ENCODE measurements at regions not wholly inside any gene's neighbourhood (a gene's known extent, or its start where the extent isn't known, plus 50 kb on each side); places are given as distances from the start of the nearest gene placed in this dataset.
A peak's percentile ranks its signal among the peaks of the same experiment; 100 is the strongest.

DNA sequence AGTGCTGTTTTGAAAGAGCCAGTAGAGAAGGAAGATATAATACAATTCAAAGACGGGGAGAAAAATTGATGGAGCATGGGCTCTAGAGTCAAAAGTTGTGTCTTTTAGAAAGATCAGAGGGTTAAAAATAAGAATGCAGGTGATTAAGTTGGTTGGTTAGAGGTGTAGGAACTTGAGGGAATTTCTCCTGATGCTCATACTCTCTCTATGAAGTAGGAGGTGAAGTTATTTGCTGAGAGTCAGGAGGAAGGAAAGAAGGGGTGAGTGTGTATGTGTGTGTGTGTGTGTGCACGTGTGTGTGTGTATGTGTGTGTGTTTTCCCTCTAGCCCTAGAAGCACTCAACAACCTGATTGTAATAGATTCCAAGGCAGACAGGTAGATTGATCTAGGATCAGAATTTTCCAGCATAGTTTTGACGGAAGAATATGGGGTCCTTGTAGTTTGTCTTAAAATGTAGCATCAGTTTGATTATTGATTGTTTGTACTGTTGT, 88.3 kb upstream of the MACF1 start:
- Histone ChIP-seq H3K9me3 (ENCODE audit: control insufficient read depth, low read depth, low read length) (no peaks in the 10 kb centered on the region), H3K9me1 (ENCODE audit: control insufficient read depth, extremely low read depth, insufficient read depth, low read length) (peaks cover 12% of the 10 kb centered on the region), H3K27me3 (ENCODE audit: control insufficient read depth, extremely low read depth, insufficient read depth, low read length) (no peaks in the 10 kb centered on the region), H2AFZ (ENCODE audit: control insufficient read depth, low read length) (no peak overlapping the region), H3K4me1 (ENCODE audit: control insufficient read depth, extremely low read depth, insufficient read depth, low read length) (peaks cover 69% of the 10 kb centered on the region), H3K79me2 (ENCODE audit: control insufficient read depth, insufficient read depth, low read length) (peaks cover 96% of the 10 kb centered on the region), H3K36me3 (ENCODE audit: control insufficient read depth in 2 of 2, extremely low read depth in 1 of 2, insufficient read depth in 2 of 2, low read length in 2 of 2) (peaks cover 0 to 13% of the 10 kb centered on the region in 2 experiments), H3K9ac (ENCODE audit: control insufficient read depth, extremely low read depth, insufficient read depth, low read length) (no peak overlapping the region), H3K4me2 (ENCODE audit: control insufficient read depth, extremely low read depth, insufficient read depth, low read depth, low read length) (peak overlapping the region; percentile 65), H4K20me1 (ENCODE audit: control insufficient read depth, extremely low read depth, insufficient read depth, low read length) (peaks cover 33% of the 10 kb centered on the region), H3K4me3 (ENCODE audit: control insufficient read depth in 2 of 3, extremely low read depth in 1 of 3, insufficient read depth in 2 of 3, low read depth in 1 of 3, low read length in 3 of 3) (no peak overlapping the region), H3K27ac (ENCODE audit: control insufficient read depth, insufficient read depth, low read length) (peak overlapping the region; percentile 74)
- TF ChIP-seq, protein P1, sequence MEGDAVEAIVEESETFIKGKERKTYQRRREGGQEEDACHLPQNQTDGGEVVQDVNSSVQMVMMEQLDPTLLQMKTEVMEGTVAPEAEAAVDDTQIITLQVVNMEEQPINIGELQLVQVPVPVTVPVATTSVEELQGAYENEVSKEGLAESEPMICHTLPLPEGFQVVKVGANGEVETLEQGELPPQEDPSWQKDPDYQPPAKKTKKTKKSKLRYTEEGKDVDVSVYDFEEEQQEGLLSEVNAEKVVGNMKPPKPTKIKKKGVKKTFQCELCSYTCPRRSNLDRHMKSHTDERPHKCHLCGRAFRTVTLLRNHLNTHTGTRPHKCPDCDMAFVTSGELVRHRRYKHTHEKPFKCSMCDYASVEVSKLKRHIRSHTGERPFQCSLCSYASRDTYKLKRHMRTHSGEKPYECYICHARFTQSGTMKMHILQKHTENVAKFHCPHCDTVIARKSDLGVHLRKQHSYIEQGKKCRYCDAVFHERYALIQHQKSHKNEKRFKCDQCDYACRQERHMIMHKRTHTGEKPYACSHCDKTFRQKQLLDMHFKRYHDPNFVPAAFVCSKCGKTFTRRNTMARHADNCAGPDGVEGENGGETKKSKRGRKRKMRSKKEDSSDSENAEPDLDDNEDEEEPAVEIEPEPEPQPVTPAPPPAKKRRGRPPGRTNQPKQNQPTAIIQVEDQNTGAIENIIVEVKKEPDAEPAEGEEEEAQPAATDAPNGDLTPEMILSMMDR (optimal IDR thresholded peaks at IDR 0.05 in 1 of 3, IDR thresholded peaks at IDR 0.05 in 1 of 3, conservative IDR thresholded peaks at IDR 0.05 in 1 of 3; ENCODE audit: extremely low read depth in 1 of 3, insufficient read depth in 2 of 3, low read length in 3 of 3) = no peak
- no peak for TF ChIP-seq EZH2 (IDR thresholded peaks at IDR 0.05; ENCODE audit: low read length)
- dilution Hi-C loops (cut with MboI; ENCODE audit: extremely low pct_ligation_motif_present, low sequenced_read_pairs) = no loop called here
- FAIRE-seq = no peak
- no peak for DNase-seq (ENCODE audit: low read depth, low spot score)

DNA sequence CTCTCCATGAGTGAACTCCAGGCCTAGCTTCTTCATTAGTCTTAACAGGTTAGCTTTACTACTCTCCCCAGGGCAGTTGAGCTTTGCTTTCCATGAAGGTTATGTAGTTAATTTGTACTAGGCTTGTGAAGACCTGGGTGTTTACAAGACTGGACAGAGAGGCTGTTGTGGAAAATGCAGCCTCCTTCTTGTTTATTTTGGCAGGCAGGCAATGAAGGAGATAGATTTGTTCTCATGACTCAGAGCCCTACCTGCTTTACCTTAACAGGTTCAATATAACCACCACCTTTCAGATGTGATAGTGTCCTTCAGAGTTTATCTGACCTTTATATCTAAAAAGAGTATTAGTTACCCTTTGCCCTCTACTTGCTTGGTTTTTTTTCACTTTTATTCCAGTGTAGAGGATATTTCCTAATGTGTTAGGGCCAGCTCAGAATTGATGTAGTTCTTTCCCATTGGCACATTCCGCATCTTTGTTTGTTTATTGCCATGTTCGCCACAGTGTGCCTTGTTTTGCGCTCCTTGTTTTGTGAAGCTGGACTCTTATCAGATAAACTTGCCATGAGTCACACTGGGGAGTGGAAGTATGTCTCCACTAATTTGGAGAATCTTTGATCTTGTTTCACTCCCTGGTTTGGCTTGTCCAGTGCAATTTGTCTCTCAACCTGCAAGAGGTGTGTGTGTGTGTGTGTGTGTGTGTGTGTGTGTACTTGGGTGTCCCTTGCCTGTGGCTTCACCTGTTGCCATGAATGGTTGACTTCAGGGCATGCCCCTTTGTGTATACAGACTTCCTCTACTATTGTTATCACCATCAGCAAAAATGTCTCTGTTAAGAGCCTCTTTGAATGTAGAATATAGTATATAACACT, 87.4 kb upstream of the MACF1 start:
- no peak for DNase-seq (ENCODE audit: low read depth, low spot score)
- peak overlapping the region; percentile 49 for H3K4me2 ChIP-seq (ENCODE audit: control insufficient read depth, extremely low read depth, insufficient read depth, low read depth, low read length)

More for the DNA sequence above, 87.4 kb upstream of the MACF1 start:
- no peak overlapping the region for H3K9ac ChIP-seq (ENCODE audit: control insufficient read depth, extremely low read depth, insufficient read depth, low read length)
- peaks cover 0 to 13% of the 10 kb centered on the region in 2 experiments for H3K36me3 ChIP-seq (ENCODE audit: control insufficient read depth in 2 of 2, extremely low read depth in 1 of 2, insufficient read depth in 2 of 2, low read length in 2 of 2)
- H3K27me3 ChIP-seq (ENCODE audit: control insufficient read depth, extremely low read depth, insufficient read depth, low read length) = no peaks in the 10 kb centered on the region
- dilution Hi-C loops (cut with MboI; ENCODE audit: extremely low pct_ligation_motif_present, low sequenced_read_pairs) = no loop called here
- H3K4me3 ChIP-seq (ENCODE audit: control insufficient read depth in 2 of 3, extremely low read depth in 1 of 3, insufficient read depth in 2 of 3, low read depth in 1 of 3, low read length in 3 of 3) = peak overlapping the region in 1 of 3 experiments; percentile 7
- H3K79me2 ChIP-seq (ENCODE audit: control insufficient read depth, insufficient read depth, low read length) = peaks cover 99% of the 10 kb centered on the region
- peaks cover 12% of the 10 kb centered on the region for H3K9me1 ChIP-seq (ENCODE audit: control insufficient read depth, extremely low read depth, insufficient read depth, low read length)
- H3K27ac ChIP-seq (ENCODE audit: control insufficient read depth, insufficient read depth, low read length) = peak overlapping the region; percentile 54
- TF ChIP-seq, protein P1 (optimal IDR thresholded peaks at IDR 0.05 in 1 of 3, IDR thresholded peaks at IDR 0.05 in 1 of 3, conservative IDR thresholded peaks at IDR 0.05 in 1 of 3; ENCODE audit: extremely low read depth in 1 of 3, insufficient read depth in 2 of 3, low read length in 3 of 3) = no peak
- TF ChIP-seq EZH2 (IDR thresholded peaks at IDR 0.05; ENCODE audit: low read length) = no peak
- H2AFZ ChIP-seq (ENCODE audit: control insufficient read depth, low read length) = no peak overlapping the region
- peaks cover 36% of the 10 kb centered on the region for H4K20me1 ChIP-seq (ENCODE audit: control insufficient read depth, extremely low read depth, insufficient read depth, low read length)
- no peak for FAIRE-seq
- H3K4me1 ChIP-seq (ENCODE audit: control insufficient read depth, extremely low read depth, insufficient read depth, low read length) = peaks cover 63% of the 10 kb centered on the region
- H3K9me3 ChIP-seq (ENCODE audit: control insufficient read depth, low read depth, low read length) = no peaks in the 10 kb centered on the region
